ENCODE measurements at regions not wholly inside any gene's neighbourhood (a gene's known extent, or its start where the extent isn't known, plus 50 kb on each side); places are given as distances from the start of the nearest gene placed in this dataset.

DNA sequence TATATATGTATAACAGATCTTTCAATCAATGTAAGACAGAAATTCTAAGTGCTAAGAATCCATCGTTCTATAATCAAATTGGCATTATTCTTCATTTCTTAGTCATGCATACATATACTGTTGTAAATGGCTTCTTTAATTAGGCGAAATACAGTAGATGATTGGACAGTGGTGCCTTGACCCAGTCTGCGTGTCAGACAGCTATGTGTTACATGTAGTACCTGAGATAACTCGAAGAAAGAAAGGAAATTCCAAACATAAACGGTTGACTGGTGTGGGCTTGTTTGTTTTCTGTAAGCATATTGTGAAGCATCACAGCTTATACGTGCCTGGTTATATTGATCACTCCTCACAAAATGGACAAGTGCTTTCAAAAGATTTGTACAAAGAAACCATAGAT lies 210.5 kb downstream of the ETNK1 start:
- TF ChIP-seq, protein P1, sequence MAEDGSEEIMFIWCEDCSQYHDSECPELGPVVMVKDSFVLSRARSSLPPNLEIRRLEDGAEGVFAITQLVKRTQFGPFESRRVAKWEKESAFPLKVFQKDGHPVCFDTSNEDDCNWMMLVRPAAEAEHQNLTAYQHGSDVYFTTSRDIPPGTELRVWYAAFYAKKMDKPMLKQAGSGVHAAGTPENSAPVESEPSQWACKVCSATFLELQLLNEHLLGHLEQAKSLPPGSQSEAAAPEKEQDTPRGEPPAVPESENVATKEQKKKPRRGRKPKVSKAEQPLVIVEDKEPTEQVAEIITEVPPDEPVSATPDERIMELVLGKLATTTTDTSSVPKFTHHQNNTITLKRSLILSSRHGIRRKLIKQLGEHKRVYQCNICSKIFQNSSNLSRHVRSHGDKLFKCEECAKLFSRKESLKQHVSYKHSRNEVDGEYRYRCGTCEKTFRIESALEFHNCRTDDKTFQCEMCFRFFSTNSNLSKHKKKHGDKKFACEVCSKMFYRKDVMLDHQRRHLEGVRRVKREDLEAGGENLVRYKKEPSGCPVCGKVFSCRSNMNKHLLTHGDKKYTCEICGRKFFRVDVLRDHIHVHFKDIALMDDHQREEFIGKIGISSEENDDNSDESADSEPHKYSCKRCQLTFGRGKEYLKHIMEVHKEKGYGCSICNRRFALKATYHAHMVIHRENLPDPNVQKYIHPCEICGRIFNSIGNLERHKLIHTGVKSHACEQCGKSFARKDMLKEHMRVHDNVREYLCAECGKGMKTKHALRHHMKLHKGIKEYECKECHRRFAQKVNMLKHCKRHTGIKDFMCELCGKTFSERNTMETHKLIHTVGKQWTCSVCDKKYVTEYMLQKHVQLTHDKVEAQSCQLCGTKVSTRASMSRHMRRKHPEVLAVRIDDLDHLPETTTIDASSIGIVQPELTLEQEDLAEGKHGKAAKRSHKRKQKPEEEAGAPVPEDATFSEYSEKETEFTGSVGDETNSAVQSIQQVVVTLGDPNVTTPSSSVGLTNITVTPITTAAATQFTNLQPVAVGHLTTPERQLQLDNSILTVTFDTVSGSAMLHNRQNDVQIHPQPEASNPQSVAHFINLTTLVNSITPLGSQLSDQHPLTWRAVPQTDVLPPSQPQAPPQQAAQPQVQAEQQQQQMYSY (CRISPR knock-in tag; IDR thresholded peaks at IDR 0.05) = no peak
- TF ChIP-seq, protein P2, sequence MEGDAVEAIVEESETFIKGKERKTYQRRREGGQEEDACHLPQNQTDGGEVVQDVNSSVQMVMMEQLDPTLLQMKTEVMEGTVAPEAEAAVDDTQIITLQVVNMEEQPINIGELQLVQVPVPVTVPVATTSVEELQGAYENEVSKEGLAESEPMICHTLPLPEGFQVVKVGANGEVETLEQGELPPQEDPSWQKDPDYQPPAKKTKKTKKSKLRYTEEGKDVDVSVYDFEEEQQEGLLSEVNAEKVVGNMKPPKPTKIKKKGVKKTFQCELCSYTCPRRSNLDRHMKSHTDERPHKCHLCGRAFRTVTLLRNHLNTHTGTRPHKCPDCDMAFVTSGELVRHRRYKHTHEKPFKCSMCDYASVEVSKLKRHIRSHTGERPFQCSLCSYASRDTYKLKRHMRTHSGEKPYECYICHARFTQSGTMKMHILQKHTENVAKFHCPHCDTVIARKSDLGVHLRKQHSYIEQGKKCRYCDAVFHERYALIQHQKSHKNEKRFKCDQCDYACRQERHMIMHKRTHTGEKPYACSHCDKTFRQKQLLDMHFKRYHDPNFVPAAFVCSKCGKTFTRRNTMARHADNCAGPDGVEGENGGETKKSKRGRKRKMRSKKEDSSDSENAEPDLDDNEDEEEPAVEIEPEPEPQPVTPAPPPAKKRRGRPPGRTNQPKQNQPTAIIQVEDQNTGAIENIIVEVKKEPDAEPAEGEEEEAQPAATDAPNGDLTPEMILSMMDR (IDR thresholded peaks at IDR 0.05) = no peak
- TF ChIP-seq SP1 (CRISPR knock-in tag; conservative IDR thresholded peaks at IDR 0.05) (no peak), TCF7 (CRISPR knock-in tag; IDR thresholded peaks at IDR 0.05; ENCODE audit: low read depth) (no peak)
